Skin epidermis (tissue), 12 donors: ENCODE measurements at regions not wholly inside any gene's neighbourhood (a gene's known extent, or its start where the extent isn't known, plus 50 kb on each side); places are given as distances from the start of the nearest gene placed in this dataset.
"Not testable (repeated sequence)": the region's sequence is repeated elsewhere in the genome, so short reads cannot be mapped to it uniquely, and the experiment has no call there.

ENCODE experiments used
- H3K27ac ChIP-seq, 21 experiments: fragments of 200-600 bp; sonication (generic) in 11 of 21; one replicate each; pipeline ENCODE4 v1.5.0; 2020; ENCODE audit warnings: mild to moderate bottlenecking in 3 of 21, inconsistent platforms in 2 of 21, moderate library complexity in 2 of 21
- H3K4me3 ChIP-seq, 7 experiments: fragments of 200-600 bp; sonication (generic) in 2 of 7; one replicate each; pipeline ENCODE4 v1.5.0; 2020; ENCODE audit warnings: inconsistent platforms in 2 of 7, mild to moderate bottlenecking in 2 of 7, moderate library complexity in 1 of 7

DNA sequence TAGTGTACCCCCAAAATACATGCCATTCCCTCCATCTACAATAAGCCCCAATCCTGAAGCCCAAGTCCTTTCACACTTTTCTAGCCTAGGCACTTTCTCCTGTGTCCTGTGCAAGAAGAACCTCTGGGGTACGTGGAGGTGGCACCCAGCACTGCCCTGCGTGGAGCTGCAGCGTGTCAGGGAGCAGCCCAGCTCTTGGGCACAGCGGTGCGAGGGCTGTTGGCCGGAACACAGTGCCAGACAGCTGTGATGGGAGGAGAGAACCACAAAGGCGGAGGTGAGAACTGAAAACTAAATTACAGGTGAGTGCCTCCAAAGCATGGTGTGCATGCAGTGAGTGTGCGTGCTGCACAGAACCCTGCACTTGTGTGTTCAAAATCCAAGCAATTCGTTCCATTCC lies 621.3 kb upstream of the ADARB2 start:
- Histone ChIP-seq H3K27ac (no peak overlapping the region), H3K4me3 (no peak overlapping the region)

GRCh38 chr10:2356670-2357069 lies 619.3 kb upstream of the ADARB2 start:
- Histone ChIP-seq H3K4me3 (no peak overlapping the region), H3K27ac (no peak overlapping the region)

GRCh38 chr10:2351566-2351965 lies 614.2 kb upstream of the ADARB2 start:
- Histone ChIP-seq H3K4me3 (no peak overlapping the region), H3K27ac (no peak overlapping the region)

- Histone ChIP-seq H3K27ac (no peak overlapping the region), H3K4me3 (no peak overlapping the region)
Measured at GRCh38 chr10:2342206-2342605, 604.9 kb upstream of the ADARB2 start.

GRCh38 chr10:2340831-2341647 lies 603.7 kb upstream of the ADARB2 start:
- H3K4me3 ChIP-seq = no peak overlapping the region
- no peak overlapping the region for H3K27ac ChIP-seq

GRCh38 chr10:2335626-2336025 lies 598.3 kb upstream of the ADARB2 start:
- H3K27ac ChIP-seq = no peak overlapping the region
- H3K4me3 ChIP-seq = no peak overlapping the region

GRCh38 chr10:2334575-2334974 lies 597.2 kb upstream of the ADARB2 start:
- Histone ChIP-seq H3K4me3 (no peak overlapping the region), H3K27ac (no peak overlapping the region)

DNA sequence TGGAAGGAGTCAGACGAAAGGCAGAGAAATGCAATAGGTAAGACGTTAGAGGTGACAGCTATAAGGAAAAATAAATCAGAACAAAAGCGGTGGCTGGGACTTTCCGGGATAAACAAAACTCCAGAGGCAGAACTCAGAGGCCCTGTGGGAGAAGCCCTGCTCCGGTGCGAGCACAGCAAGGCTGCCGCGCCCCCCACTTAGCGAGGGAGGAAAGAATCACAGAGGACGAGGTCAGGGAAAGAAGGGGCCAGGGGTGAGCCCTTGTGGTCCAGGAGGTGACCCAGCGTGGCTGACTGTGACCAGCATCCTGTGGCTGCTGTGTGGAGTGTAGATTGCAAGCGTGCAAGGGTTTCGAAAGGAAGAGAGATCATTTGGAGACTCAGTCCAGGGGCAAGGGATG lies 591.8 kb upstream of the ADARB2 start:
- no peak overlapping the region for H3K27ac ChIP-seq

GRCh38 chr10:2326411-2326810 lies 589.1 kb upstream of the ADARB2 start:
- Histone ChIP-seq H3K27ac (no peak overlapping the region), H3K4me3 (no peak overlapping the region)

More for the DNA sequence above, 591.8 kb upstream of the ADARB2 start:
- H3K4me3 ChIP-seq = no peak overlapping the region

GRCh38 chr10:2315045-2315485 lies 577.7 kb upstream of the ADARB2 start:
- not testable (repeated sequence) for H3K4me3 ChIP-seq, H3K27ac ChIP-seq

- no peak overlapping the region for H3K4me3 ChIP-seq
- H3K27ac ChIP-seq = no peak overlapping the region
Measured at GRCh38 chr10:2306081-2306480, 568.8 kb upstream of the ADARB2 start.

DNA sequence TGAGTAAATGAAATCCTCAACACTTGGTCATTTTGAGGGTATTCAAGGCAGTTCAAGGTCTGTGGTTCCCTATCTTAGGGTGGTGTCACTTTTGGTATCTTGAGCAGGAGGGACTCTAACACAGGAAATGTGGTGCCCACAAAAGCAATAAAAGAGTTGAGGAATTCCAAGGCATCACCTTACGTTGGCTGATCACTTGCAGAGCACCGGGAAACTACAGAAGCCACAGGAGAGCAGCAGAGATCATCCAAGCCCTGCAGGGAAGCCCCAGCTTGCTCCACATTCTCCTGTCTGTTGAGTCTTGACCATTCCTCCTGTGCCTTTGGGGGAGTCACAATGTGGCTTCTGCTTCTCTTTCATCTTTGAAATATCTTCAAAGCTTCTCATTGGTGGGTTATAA lies 565.8 kb upstream of the ADARB2 start:
- Histone ChIP-seq H3K27ac (no peak overlapping the region), H3K4me3 (no peak overlapping the region)

- Histone ChIP-seq H3K4me3 (no peak overlapping the region), H3K27ac (no peak overlapping the region)
Measured at GRCh38 chr10:2301227-2301626, 563.9 kb upstream of the ADARB2 start.

GRCh38 chr10:2300231-2300630 lies 562.9 kb upstream of the ADARB2 start:
- Histone ChIP-seq H3K27ac (no peak overlapping the region), H3K4me3 (no peak overlapping the region)

DNA sequence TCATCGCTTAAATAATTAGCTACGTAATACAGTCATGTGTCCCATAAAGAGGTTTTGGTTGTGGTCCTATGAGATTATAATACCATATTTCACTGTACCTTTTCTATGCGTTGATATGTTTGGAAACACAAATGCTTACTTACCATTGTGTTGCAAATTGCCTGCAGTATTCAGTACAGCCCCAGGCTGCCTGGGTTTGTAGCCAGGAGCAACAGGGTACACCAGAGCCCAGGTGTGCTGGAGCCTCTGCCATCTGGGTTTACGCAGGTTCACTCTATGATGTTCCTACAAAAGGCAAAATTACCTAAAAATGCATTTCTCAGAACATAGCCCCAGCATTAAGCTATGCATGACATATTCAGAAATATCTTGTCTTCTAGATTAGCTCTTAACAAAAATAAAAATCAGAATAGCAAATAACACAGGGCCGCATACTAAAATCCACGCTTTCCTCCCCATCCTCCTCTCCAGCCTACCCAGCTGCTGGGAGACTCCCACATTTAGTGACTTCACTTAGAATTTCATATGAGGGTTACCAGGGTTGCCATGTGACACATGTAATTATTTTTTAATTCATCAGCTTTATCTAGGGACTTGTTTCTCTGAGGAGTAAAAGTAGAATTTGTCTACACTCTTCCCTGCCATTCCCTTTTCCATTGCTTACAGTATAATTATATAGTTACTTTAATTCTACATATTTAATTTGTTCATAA lies 559.0 kb upstream of the ADARB2 start:
- no peak overlapping the region for H3K4me3 ChIP-seq

DNA sequence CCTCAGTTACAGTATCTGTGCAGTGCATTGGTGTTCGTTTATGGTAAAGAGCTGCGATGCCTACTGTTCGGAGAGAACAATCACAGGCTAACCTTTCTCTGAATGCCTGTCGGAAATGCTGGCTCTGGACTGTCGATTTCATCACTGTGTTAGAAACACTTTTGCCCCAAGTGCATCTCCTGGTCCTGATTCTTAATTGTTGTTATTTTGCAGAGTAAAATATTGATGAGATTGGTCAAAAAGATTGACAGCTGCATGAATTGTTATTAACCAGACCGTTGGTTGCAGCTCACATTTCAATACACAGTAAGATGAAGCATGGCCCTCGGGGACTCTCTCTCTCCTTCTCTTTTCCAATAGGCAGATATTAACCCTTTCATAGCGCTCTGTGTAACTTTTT lies 557.4 kb upstream of the ADARB2 start:
- Histone ChIP-seq H3K4me3 (no peak overlapping the region), H3K27ac (no peak overlapping the region)

More for the DNA sequence above, 559.0 kb upstream of the ADARB2 start:
- no peak overlapping the region for H3K27ac ChIP-seq

GRCh38 chr10:2284071-2284470 lies 546.7 kb upstream of the ADARB2 start:
- Histone ChIP-seq H3K27ac (no peak overlapping the region), H3K4me3 (no peak overlapping the region)

DNA sequence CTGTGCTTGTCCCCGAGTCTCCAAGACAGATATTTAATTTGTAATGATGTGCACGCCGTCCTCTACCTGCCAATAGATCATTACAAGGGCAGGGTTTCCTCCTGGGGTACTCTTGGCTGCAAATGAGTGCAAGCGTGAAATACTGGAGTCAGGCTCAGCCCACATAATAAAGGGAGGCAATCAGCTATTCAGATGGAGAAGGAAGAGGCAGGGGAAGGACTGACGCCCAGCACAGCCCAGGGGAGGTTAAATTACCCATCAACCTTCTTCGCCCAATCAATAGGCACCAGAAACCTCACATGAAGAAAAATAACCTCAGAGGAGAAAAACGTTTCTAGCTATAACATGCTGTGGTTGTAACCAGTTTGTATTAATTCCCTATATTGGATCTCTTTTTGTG lies 544.9 kb upstream of the ADARB2 start:
- Histone ChIP-seq H3K27ac (no peak overlapping the region), H3K4me3 (no peak overlapping the region)

GRCh38 chr10:2280713-2281300 lies 543.5 kb upstream of the ADARB2 start:
- Histone ChIP-seq H3K27ac (no peak overlapping the region), H3K4me3 (no peak overlapping the region)

DNA sequence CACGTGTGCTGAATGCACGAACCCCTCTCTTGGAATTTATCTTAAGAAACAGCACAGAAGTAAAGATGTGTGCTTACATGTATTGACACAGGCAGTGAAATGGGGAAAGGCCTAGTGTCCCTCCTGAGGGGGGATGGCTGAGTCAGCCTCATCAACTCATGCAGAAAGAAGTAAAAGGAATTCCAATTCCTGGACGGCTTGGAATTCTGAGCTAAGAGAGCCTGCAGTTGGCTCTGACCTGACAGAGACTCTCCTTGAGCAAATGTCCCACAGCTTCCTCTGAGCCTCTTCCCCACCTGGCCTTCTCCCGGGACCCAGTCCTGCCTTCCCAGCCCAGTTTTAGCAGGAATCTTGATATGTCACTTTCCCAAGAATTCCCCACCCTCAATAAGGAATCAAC lies 542.4 kb upstream of the ADARB2 start:
- Histone ChIP-seq H3K27ac (no peak overlapping the region), H3K4me3 (no peak overlapping the region)

DNA sequence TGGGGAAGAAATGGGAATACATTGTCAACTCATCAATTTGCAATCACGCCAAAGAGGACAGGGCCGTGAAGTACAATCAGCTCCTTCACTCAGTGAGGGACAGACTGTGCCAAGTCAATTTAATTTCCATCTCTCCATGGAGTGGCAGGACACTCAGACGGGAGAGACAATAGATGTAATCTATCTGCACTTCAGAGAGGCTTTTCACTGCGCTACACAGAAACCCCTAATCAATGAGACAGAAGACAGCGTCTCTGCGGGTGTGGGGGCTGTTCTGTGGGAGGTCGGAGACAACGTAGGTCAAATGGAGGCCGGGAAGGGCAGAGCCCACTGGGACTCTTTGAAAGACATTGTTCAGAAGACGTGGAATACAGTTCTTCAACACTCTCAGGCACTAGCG lies 541.0 kb upstream of the ADARB2 start:
- Histone ChIP-seq H3K27ac (no peak overlapping the region), H3K4me3 (no peak overlapping the region)
